Epithelial cell of proximal tubule (primary cell): ENCODE measurements at regions not wholly inside any gene's neighbourhood (a gene's known extent, or its start where the extent isn't known, plus 50 kb on each side); places are given as distances from the start of the nearest gene placed in this dataset.

Source experiments
- DNase-seq: peaks from one replicate; pipeline ENCODE4 v3.0.0-alpha.2; 2011; ENCODE audit warnings: low read depth
- H3K4me3 ChIP-seq: 2 replicates; pipeline ENCODE4 v1.5.1; 2011; ENCODE audit warnings: low read depth, mild to moderate bottlenecking, low read length
- TF ChIP-seq, protein P1 (sequence below): conservative IDR thresholded peaks from 2 replicates; pipeline ENCODE4 v1.5.1; 2012; ENCODE audit warnings: low read depth, mild to moderate bottlenecking, low read length

GRCh38 chr9:118104363-118104762, 400.2 kb downstream of the TLR4 start:
- no peak overlapping the region for H3K4me3 ChIP-seq
- TF ChIP-seq, protein P1, sequence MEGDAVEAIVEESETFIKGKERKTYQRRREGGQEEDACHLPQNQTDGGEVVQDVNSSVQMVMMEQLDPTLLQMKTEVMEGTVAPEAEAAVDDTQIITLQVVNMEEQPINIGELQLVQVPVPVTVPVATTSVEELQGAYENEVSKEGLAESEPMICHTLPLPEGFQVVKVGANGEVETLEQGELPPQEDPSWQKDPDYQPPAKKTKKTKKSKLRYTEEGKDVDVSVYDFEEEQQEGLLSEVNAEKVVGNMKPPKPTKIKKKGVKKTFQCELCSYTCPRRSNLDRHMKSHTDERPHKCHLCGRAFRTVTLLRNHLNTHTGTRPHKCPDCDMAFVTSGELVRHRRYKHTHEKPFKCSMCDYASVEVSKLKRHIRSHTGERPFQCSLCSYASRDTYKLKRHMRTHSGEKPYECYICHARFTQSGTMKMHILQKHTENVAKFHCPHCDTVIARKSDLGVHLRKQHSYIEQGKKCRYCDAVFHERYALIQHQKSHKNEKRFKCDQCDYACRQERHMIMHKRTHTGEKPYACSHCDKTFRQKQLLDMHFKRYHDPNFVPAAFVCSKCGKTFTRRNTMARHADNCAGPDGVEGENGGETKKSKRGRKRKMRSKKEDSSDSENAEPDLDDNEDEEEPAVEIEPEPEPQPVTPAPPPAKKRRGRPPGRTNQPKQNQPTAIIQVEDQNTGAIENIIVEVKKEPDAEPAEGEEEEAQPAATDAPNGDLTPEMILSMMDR: no peak
- no peak for DNase-seq

DNA sequence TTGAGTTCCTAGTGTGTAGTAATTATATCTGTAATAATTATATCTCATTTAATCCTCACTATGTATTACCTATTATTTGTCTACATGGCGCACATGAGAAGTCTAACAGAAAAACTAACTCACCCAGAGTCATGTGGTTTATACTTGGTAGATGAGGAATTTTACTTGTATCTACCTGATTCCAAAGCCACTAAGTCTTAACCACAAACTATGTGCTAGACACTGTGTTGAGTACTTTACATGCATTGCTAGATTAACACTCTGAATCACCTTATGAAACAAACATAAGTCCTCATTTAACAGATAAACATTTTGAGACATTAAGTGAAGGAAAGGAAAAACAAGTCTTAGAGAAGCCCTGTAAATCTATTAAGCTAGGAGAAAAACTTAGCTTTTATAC, 404.8 kb downstream of the TLR4 start:
- TF ChIP-seq, protein P1: no peak
- H3K4me3 ChIP-seq: no peak overlapping the region
- peak; percentile 25 for DNase-seq

GRCh38 chr9:118109542-118109941, 405.3 kb downstream of the TLR4 start:
- no peak overlapping the region for H3K4me3 ChIP-seq
- DNase-seq: no peak
- TF ChIP-seq, protein P1: no peak

- TF ChIP-seq, protein P1: no peak
- no peak overlapping the region for H3K4me3 ChIP-seq
- DNase-seq: peak; percentile 81
Observed at GRCh38 chr9:118121361-118121760, 417.2 kb downstream of the TLR4 start.

- no peak for DNase-seq
- no peak overlapping the region for H3K4me3 ChIP-seq
- TF ChIP-seq, protein P1: no peak
Observed at GRCh38 chr9:118128313-118128712, 424.1 kb downstream of the TLR4 start.

DNA sequence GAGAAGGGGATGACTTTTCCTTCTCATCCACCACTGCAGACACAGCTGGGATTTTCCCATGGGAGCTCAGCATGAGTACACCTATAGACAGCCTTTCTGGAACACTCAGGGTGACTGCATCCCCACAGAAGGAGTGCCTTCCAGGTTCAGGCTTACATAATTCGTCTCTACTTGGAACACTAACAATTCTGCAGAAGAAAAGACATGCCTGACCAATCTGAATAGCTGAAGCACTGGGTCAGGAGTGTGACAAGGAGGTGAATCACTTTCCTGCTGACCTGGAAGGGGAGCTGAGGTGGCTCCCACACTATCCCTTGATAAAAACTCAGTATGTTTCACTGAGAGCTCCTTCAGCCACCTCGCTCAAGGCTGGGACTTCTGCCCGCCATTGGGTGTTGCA, 425.3 kb downstream of the TLR4 start:
- DNase-seq: peak; percentile 95
- TF ChIP-seq, protein P1: no peak
- H3K4me3 ChIP-seq: no peak overlapping the region

DNA sequence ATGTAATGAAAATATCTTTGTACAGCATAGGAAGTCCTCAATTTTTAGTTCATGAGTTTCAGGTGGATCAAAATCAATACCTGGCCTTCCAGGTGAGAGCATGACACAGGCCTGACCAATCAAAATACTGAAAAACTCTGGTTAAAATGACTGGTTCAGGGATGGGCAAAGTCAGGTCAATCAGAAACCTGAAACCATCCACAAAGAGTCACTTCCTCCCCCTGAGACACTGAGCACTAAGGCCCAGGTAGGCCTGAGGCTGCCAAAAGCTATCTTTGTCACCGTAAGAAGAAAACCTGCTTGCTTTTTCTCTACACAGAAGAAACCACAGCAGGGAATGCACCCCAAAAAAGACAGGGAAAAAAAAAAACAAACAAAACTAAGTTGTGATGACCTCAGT, 444.8 kb downstream of the TLR4 start:
- TF ChIP-seq, protein P1: no peak
- DNase-seq: no peak
- H3K4me3 ChIP-seq: no peak overlapping the region
